T-helper 22 cell (primary cell): ENCODE measurements at regions not wholly inside any gene's neighbourhood (a gene's known extent, or its start where the extent isn't known, plus 50 kb on each side); places are given as distances from the start of the nearest gene placed in this dataset.
"Not testable (repeated sequence)": the region's sequence is repeated elsewhere in the genome, so short reads cannot be mapped to it uniquely, and the experiment has no call there.

Experiments used
- DNase-seq: peaks from one replicate; pipeline ENCODE4 v3.0.0-alpha.2; 2020; ENCODE audit warnings: low read depth

DNA sequence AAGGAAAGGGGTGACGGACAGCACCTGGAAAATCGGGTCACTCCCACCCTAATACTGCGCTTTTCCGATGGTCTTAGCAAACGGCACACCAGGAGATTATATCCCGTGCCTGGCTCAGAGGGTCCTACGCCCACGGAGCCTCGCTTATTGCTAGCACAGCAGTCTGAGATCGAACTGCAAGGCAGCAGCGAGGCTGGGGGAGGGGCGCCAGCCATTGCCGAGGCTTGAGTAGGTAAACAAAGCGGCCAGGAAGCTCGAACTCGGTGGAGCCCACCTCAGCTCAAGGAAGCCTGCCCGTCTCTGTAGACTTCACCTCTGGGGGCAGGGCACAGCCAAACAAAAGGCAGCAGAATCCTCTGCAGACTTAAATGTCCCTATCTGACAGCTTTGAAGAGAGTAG lies 91.5 kb upstream of the MBIP start:
- DNase-seq, result not testable (repeated sequence)

DNA sequence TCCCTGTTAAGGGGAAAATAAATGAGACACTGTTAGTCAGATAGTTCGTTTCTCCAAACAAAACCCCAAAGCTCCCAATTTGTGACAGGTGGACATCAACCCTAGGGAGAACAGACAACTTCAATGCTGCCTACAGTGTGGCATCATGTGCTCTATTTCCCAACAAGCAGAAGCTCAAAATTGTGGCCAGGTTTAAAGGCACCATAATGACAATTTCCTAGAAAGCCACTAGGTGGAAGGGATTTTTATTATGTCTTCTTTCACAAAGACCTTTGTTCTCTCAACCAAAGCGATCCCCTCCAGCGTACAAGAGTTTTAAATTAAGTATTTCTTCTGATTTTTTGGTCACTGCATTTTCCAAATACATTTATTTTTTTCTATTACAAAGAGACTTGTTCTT lies 88.0 kb upstream of the MBIP start:
- DNase-seq, result no peak

DNA sequence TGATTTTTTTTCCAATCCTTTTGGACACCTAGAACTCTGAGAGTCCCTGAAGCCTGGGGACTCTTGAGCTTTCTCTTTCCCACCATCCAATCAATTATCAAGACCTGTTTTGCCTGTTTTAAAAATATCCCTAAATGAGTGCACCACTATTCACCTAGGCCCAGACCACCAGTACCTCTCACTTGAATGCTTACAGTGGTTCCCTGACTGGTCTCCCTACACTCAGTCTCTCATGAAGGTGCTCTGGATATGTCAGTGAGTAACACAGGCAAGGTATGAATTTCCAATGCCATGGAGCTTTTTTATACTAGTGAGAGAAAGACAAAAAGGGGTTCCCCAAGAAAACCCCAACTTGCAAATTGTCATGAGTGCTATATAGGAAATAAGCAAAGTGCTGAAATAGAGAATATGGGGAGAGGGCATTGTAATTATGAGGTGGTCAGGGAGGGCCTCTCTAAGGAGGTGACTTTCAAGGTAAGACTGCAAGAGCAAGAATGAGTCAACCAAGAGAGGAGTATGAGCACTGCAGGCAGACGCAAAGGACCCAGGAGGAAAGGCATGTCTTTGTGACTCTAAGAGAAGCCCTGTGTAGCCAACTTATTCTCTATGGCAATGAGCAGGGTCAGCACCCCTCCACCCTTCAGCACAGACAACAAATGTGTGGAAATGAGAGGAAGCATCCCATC lies 85.3 kb upstream of the MBIP start:
- DNase-seq, result no peak

DNA sequence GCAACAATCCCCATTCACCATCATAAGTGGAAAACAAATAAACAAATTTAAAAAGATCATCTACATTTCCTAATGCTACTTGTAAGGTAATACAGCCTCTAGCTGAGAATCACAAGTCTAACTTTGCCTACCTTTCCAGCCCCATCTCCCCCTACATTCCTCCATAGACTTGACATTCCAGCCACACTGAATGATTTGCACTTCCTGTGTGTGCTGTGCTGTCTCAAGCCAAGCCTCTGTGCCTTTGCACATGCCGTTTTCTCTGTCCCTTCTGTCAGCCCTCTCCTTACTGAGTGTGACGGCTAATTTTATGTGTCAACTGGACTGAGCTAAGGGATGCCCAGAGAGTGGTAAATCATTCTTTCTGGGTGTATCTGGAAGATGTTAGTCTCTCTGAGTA lies 82.4 kb upstream of the MBIP start:
- DNase-seq, result no peak

DNA sequence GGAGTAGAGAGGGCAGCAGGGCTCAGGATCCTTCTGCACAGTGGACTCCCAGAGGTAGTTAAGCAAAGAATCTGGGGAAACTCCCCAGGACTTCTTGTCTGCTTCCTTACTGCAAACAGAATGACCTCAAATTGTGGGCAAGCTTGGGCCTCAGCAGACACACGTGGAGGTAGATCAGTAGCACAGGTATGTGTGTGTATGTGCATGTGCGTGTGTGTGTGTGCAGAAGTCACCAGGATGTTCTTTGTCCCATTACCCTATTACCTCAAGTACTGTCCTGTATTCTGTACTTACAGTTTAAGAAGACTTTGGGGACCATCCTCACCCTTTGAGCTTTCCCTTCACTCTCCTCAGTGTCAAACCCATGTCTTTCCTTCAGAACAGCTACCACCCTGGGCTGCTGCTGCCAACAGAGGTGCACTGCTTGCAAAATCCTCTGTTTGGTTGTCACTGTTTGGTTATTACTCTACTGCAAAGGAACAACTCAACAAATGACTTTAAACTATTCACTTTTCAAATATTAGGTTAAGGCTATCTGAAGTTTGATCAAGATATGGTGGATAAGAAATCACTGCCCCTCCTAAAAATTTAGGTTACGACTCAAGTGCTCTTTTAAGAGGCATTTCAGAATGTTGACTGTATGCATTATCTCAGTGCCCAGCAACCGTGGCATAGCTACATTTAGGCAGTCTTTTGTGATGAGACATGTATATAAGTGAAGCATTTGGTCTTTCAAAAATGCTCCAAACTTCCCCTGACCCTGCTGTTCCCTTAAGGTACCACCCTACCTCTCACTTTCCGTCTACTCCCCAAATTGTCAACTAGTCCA lies 78.2 kb upstream of the MBIP start:
- DNase-seq, result no peak

- DNase-seq, result no peak
Observed at GRCh38 chr14:36397357-36397756, 76.9 kb upstream of the MBIP start.

DNA sequence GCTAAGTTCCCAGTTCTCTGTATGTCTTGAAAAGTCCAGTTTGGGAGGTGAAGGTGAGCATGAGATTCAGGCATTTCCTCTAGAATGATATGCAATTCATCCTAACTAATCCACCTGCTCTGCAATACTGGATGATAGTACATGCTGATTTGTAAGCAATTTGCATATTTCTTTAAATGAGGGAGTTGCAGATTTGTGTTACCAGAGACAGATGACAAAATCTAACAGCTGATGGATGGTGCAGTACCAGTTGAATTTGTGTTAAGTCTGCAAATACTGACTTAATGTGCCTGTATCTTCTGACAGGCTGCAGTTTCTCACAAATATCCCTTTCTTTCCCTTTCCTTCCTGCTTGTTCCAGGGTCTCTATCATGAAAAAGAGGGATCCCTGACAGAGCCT lies 76.4 kb upstream of the MBIP start:
- no peak for DNase-seq

DNA sequence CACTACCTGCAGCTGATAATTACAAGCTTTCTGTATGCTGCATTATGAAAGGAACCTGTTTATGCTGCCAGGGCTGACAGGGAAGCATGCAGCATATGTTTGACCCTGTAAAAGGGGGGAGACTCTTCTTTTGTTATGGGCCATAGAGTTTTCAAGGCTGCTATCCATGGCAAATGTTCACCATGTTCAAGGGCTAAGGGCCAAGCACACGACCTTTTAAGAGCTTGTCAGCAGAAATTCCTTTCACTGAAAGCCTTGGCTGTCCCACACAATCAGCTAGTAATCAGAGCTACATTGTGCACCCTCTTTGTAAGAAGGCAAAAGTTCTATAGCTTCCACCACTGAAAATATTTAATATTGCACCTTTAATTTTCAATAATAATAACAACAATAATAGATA lies 74.2 kb upstream of the MBIP start:
- no peak for DNase-seq

DNA sequence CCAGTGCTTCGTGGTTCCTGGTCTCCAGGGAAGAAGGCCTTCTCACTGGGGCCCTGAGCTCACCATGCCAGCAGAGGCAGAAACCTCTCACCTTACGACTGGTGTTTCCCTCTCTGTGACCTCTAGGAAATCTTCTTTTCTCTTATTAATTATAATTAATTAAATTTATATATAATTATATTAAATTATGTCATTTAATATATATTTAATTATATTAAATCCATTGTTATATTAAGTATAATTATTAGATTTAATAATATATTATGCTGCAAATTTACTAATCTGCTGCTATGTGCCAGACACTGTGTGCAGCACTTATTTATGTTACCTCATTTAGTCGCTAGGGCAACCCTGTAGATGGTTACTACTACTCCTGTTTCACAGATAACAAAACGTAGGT lies 70.3 kb upstream of the MBIP start:
- no peak for DNase-seq

DNA sequence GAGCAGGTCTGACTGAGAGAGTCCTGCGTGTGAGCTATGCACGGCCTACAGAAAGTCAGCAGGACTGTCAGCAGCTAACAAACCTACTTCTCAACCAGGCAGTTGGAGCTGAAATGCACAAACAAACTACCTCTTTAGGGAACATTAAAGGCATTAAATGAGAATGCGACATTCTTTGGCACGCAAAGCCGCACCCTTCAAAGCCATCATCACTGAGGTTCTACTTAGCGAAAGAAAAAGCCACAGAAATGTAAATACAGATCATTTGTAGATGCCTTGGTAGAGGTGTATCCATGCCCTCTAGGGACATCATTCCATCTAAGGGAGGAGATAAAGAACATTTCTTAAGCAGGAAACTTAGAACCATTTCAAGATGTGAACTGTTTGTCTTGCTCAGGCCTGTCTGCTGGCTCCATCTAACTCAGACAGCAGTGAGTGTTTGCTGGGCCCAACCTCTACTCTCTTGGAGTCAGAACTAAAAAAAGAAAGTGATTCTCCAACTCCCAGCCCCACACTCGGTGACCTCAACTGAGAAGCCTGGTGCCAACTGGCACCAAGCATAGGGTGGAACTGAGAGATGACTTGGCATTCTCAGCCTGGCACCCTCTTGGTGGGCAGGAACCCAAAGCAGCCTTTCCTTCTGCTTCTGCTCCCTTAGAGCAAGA lies 63.5 kb upstream of the MBIP start:
- DNase-seq, result no peak

GRCh38 chr14:36373982-36374673 lies 53.7 kb upstream of the MBIP start:
- DNase-seq, result peak; percentile 17
